ENCODE measurements at regions not wholly inside any gene's neighbourhood (a gene's known extent, or its start where the extent isn't known, plus 50 kb on each side); places are given as distances from the start of the nearest gene placed in this dataset.

- DNase-seq, result no peak
- intact Hi-C loops (cut with DNase I), result no loop called here
These were observed 228.9 kb upstream of the RPS6KA3 start for GRCh38 chrX:20495575-20495974.

DNA sequence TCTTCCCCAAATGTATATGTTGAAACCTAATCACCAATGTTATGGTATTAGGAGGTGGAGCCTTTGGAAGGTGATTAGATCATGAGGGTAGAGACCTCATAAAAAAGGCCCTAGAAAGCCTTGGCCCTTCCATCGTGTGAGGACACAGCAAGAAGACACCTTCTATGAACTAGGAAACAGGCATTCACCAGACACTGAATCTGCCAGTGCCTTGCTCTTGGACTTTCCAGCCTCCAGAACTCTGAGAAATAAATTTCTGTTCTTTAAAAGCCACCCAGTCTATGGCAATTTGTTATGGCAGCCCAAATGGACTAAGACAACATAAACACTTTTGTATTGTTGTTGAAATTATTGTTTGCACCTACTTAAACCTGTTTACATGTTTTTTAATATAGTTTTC is 221.8 kb upstream of the RPS6KA3 start:
- no peak for DNase-seq
- intact Hi-C loops (cut with DNase I), result no loop called here

- intact Hi-C loops (cut with DNase I), result no loop called here
- DNase-seq, result no peak
These were observed 220.5 kb upstream of the RPS6KA3 start for GRCh38 chrX:20487227-20487626.

GRCh38 chrX:20481632-20482031 is 214.9 kb upstream of the RPS6KA3 start:
- DNase-seq, result peak in 1 of 10 donors; percentile 16
- intact Hi-C loops (cut with DNase I), result no loop called here

DNA sequence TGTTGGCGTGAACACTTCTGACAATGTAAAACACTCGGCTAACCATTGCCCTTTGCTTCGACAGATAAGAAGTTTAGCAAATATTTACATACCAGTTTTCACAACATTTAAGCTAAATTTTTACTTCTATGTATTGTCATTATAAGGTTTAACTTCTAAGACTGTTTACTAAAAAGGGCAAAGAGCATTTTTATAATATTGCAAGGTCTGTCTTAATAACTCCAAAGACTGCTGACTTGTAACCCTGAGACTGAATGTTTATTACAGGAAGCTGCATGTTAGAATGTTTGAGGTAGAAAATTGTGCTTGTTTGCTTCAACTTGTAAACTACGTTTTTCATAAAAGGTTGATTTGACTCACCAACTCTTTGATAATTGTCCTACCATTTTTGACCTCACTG is 213.2 kb upstream of the RPS6KA3 start:
- DNase-seq, result no peak
- intact Hi-C loops (cut with DNase I), result no loop called here

DNA sequence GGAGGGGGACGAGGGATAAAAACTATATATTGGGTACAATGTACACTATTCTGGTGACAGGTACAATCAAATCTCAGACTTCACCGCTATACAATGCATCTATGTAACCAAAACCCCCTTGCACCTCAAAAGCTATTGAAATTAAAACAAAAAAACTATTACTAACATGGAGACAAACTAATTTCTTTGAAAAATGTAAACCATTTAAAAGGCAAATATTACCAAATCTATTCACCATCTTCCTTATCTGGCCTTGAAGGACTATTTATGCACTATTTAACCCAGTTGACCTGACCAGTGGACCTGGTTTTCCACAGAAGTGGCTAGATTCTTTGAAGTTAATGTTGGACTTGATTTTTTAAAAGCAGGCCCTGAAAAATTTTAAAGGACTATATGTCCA is 212.3 kb upstream of the RPS6KA3 start:
- intact Hi-C loops (cut with DNase I), result no loop called here

DNA sequence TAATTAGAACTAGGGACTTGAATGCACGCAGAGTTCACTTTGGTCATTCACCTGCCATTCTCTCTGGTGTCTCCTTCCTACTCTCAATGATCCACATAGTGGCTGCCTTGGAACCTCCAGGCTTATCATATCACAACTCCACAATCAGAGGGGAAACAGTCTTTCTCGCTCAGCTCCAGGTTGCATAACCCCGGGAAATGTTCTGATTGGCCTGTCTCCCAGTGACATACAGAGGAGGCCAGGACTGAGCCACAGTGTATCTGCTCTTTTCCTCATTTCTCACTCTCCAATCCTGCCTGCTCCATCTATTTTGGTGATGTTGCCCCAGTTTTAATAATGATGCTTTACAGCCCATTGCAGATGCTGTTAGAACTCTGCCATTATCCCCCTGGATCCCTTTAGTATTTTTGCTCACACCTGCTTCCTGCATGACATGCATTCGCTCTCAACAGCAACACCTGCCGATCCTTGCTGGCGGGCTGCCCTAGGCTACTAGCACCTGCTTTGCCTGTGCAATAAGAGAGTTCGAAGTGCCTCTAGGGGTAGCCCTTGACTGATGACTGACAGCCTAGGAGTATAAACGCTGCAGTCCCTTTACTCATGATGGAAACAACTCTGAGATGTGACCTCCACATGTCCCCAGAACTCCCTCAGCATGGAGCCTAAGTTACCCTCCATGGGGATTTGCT is 211.3 kb upstream of the RPS6KA3 start:
- intact Hi-C loops (cut with DNase I), result no loop called here
- DNase-seq, result peak in 1 of 10 donors; percentile 62

More for the DNA sequence above, 212.3 kb upstream of the RPS6KA3 start:
- DNase-seq, result no peak

- no peak for DNase-seq
- intact Hi-C loops (cut with DNase I), result no loop called here
These were observed 210.5 kb upstream of the RPS6KA3 start for GRCh38 chrX:20477219-20477618.

GRCh38 chrX:20472620-20473258 is 206.0 kb upstream of the RPS6KA3 start:
- intact Hi-C loops (cut with DNase I), result no loop called here
- no peak for DNase-seq

- no peak for DNase-seq
- intact Hi-C loops (cut with DNase I), result no loop called here
These were observed 205.4 kb upstream of the RPS6KA3 start for GRCh38 chrX:20472148-20472547.

DNA sequence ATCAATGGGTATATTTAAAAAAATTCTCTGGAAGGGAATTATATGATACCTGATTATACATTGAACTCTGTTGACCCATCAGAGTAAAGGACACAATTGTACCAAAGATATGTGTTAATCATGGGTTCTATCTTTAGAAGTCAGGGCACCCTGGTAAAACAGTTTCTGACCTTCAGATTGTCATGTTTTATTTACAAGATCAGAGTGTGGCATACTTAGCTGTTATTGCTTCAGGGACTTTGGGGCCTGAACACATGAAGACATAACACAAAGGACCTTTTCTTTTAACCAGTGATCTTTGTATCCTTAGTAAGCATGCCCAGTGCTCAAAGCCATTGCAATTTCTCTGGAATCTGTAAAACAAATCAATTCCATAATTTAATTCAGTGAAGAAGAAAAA is 204.8 kb upstream of the RPS6KA3 start:
- no peak for DNase-seq
- intact Hi-C loops (cut with DNase I), result no loop called here

DNA sequence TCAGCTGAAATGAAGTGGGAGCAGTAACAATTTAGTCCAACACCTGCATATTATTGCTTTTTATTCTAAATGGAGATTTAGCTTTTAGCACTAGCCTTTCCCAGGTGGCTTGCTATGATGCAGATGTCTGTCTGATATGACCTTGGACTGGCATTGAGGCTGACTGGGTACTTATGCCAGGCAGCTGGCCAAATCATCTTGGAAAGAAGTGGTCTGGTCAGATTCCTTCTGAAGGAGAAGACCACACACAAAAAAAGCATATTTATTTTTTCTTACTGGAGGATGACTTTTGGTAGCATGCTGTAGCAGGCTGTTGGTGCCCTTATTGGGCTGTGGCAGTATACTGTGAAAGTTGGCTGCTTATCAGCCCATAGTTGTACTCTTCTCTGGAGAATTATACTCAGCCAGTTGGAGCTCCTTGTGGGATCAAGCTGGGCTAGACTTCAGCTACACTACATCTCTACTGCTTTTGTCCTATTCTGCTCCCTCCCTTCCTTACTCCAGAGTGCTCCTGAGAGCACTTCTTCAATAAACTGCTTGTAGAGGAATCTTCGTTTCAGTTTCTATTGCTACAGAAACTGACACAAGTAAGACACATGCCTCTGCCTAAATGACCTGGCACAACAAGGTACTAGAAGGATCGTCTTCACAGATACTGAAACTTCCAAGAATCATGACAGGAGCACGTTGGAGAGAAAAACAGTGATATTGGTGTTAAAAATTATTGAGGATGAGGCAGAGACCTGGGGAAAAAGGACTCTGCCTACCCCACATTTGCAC is 196.8 kb upstream of the RPS6KA3 start:
- DNase-seq, result no peak
- intact Hi-C loops (cut with DNase I), result no loop called here

DNA sequence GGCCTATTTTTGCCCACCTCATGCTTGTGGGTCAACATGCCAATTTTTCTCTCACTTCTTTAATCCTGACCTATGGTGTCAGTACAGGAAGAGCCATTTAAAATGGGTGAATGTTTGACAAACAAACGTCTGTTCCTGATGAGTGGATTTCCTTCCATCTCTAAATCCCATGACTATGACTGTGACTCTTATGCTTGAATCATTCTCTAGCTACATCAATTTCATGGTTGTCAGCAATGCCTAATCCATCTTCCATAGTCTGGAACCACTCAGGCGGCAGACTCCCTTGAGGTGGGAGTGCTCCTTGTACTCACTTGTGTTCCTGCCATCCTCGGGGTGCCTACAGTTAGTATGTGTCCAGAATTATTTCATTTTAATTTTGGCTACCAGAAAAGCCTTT is 194.9 kb upstream of the RPS6KA3 start:
- intact Hi-C loops (cut with DNase I), result no loop called here
- no peak for DNase-seq

- no peak for DNase-seq
- intact Hi-C loops (cut with DNase I), result no loop called here
These were observed 194.3 kb upstream of the RPS6KA3 start for GRCh38 chrX:20461002-20461401.

DNA sequence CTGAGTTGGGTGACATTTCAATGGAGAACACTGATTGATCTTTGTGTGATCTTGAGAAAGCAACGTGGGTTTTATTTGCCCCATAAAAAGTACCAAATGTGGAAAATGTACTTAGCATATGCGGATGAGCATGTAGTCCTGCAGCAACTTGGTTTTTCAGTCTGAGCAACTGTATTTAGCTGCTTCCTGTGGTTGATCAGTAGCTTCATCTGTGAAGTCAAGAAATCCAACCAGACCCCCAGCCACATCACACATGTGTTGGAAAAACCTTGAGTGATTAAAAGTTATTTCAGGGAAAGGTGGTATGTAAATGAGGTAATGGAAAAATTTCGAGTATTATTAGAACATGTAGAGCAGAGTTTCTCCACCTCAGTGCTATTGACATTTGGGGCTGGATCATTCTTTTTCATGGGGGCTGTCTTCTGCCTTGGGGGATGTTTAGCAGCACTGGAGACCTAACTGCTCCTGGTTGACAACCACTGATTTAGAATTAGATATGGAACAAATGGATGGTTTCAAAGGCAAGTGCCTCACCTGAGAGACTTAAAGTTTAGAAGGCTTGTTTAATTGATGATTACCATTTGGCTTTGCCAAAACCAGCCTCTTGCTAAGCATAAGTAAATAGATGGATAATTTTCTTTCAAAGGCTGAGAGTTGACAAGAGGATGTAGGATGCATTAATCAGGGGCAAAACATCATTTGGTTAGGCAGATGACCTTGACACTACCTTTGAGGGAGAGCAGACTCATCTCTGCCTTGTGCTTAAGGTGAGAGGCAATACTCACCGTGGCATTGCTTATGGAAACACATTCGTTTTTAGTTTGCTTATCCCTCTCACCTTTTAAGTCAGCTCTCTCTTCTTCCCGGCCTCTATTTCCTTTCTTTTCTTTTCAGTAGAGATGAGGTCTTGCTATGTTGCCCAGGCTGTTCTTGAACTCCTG is 193.0 kb upstream of the RPS6KA3 start:
- intact Hi-C loops (cut with DNase I), result no loop called here
- DNase-seq, result no peak

DNA sequence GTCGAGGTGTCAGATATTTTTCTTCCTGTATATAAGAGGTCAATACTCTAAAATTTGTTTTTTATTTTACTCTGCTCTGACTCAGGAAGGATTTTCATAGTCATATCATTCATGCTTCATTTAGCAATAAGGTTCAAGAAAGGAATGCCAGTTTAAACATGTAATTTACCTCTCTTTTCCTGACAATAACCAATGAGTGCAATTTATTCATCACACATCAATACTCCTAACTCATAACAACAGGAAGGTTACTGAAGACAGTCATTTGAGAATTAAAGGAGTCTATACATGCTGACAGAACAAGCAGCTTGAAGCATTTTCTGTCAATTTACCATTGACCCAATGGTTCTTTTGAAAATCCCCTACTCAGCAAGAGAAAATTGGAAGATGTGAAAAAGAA is 190.3 kb upstream of the RPS6KA3 start:
- intact Hi-C loops (cut with DNase I), result no loop called here

DNA sequence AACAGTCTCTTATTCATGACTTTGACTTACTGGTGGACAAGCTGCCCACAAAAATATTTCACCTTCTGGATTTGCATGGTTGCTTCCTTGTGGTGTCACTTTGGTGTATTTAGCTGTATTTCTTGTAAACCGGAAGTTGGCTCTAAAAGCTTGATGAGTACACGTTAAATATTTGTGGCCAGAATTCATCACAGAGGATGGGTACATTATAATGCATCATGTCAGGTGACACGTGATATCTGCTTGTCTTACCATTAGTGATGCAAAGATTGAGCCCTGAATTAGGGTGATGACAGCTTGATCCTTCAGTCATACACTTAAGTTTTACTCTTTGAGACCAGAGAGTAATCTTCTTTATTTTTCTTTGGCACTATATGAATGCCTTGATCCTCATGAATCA is 188.3 kb upstream of the RPS6KA3 start:
- intact Hi-C loops (cut with DNase I), result no loop called here
- DNase-seq, result no peak

More for the DNA sequence above, 190.3 kb upstream of the RPS6KA3 start:
- no peak for DNase-seq

- no peak for DNase-seq
- intact Hi-C loops (cut with DNase I), result no loop called here
These were observed 187.4 kb upstream of the RPS6KA3 start for GRCh38 chrX:20454117-20454516.

DNA sequence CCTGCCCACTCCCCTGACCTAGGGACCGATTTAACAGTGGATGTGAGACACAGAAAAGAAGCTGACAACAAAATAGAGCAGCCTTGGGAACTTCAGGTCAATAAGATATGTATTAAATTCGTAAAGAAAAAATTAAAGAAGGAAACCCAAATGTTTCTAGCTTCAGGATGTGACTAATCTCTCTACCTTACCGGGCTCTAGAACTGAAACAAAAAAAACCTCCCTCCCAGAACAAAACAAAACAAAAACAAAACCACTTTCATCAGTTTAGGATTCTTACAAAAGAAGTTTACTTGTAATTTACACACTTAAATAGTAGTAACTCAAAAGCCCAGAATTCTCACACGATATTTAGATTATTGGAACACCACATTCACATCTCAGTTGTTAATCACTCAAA is 185.8 kb upstream of the RPS6KA3 start:
- intact Hi-C loops (cut with DNase I), result no loop called here
- no peak for DNase-seq

DNA sequence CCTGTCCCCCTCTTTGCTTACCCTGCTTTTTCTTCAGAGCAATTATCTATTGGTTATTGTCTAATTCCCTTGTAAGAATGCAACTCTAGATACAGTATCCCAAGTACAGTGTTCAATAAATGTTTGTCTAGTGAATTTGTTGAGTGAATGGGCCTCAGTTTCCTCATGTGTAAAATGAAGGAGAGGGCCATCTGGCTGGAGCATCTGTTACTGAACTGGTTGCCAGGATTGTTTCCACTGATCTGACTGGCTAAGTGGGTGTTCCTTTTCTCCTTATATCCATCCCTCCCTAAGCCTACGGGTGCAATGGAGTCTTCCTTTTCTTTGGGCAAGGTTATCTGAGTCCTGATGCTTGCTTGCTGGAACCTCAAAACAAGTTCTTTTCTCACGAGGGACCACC is 185.2 kb upstream of the RPS6KA3 start:
- intact Hi-C loops (cut with DNase I), result no loop called here
- no peak for DNase-seq

- no peak for DNase-seq
- intact Hi-C loops (cut with DNase I), result loop anchor here (10.0 kb wide), 1 partner anchor 540 kb away; no protein-coding TSS in a partner anchor
These were observed 178.4 kb upstream of the RPS6KA3 start for GRCh38 chrX:20445109-20445508.

Measured in posterior cingulate gyrus (tissue), 11 donors.